Keratinocyte (primary cell): ENCODE measurements at regions not wholly inside any gene's neighbourhood (a gene's known extent, or its start where the extent isn't known, plus 50 kb on each side); places are given as distances from the start of the nearest gene placed in this dataset.

Source experiments
- DNase-seq: peaks from one replicate; pipeline ENCODE4 v3.0.0-alpha.2; 2011; ENCODE audit warnings: low read depth, missing footprints, low spot score
- FAIRE-seq: peaks from 2 replicates; lab custom pipeline; 2011; peaks lifted over from hg19 to GRCh38; lab: Jason Lieb, UNC
- H2AFZ ChIP-seq: 2 replicates; pipeline ENCODE4 v1.6.0; 2012; ENCODE audit warnings: low read length, control low read depth, inconsistent platforms; ENCODE audit not compliant: control insufficient read depth
- H3K27ac ChIP-seq: 2 replicates; pipeline ENCODE4 v1.5.1; 2011; ENCODE audit warnings: low read length; ENCODE audit not compliant: control insufficient read depth, insufficient read depth
- H3K27me3 ChIP-seq: 3 replicates; pipeline ENCODE4 v1.6.0; 2011; ENCODE audit warnings: low read length; ENCODE audit not compliant: control insufficient read depth, insufficient read depth; ENCODE audit errors: extremely low read depth
- H3K36me3 ChIP-seq, 2 experiments: 2 replicates in 1 of 2; 3 replicates in 1 of 2; pipeline ENCODE4 v1.5.1; 2011; ENCODE audit warnings: low read length in 2 of 2, mild to moderate bottlenecking in 1 of 2; ENCODE audit not compliant: control insufficient read depth in 2 of 2, insufficient read depth in 2 of 2; ENCODE audit errors: extremely low read depth in 1 of 2
- H3K4me1 ChIP-seq: 3 replicates; pipeline ENCODE4 v1.5.1; 2011; ENCODE audit warnings: low read length; ENCODE audit not compliant: control insufficient read depth, insufficient read depth; ENCODE audit errors: extremely low read depth
- H3K4me2 ChIP-seq: 3 replicates; pipeline ENCODE4 v1.6.0; 2011; ENCODE audit warnings: low read depth, low read length; ENCODE audit not compliant: control insufficient read depth, insufficient read depth; ENCODE audit errors: extremely low read depth
- H3K4me3 ChIP-seq, 3 experiments: fragments of 200-600 bp in 1 of 3; sonication (generic) in 1 of 3; 2 replicates in 2 of 3; 3 replicates in 1 of 3; pipeline ENCODE4 v1.5.1; 2011 to 2016; ENCODE audit warnings: low read length in 3 of 3, mild to moderate bottlenecking in 3 of 3, control low read depth in 2 of 3, inconsistent platforms in 1 of 3, low read depth in 1 of 3, mixed read lengths in 1 of 3, mixed run types in 1 of 3, moderate library complexity in 1 of 3; ENCODE audit not compliant: control insufficient read depth in 2 of 3, insufficient read depth in 2 of 3; ENCODE audit errors: extremely low read depth in 1 of 3
- H3K79me2 ChIP-seq: 2 replicates; pipeline ENCODE4 v1.6.0; 2012; ENCODE audit warnings: low read length; ENCODE audit not compliant: control insufficient read depth, insufficient read depth
- H3K9ac ChIP-seq: 3 replicates; pipeline ENCODE4 v1.6.0; 2011; ENCODE audit warnings: low read length; ENCODE audit not compliant: control insufficient read depth, insufficient read depth; ENCODE audit errors: extremely low read depth
- H3K9me1 ChIP-seq: 3 replicates; pipeline ENCODE4 v1.6.0; 2011; ENCODE audit warnings: low read length; ENCODE audit not compliant: control insufficient read depth, insufficient read depth; ENCODE audit errors: extremely low read depth
- H3K9me3 ChIP-seq: 2 replicates; pipeline ENCODE4 v1.5.1; 2012; ENCODE audit warnings: low read depth, low read length; ENCODE audit not compliant: control insufficient read depth
- H4K20me1 ChIP-seq: 3 replicates; pipeline ENCODE4 v1.6.0; 2011; ENCODE audit warnings: low read length; ENCODE audit not compliant: control insufficient read depth, insufficient read depth; ENCODE audit errors: extremely low read depth
- CTCF ChIP-seq, 3 experiments: IDR thresholded peaks in 1 of 3; conservative IDR thresholded peaks in 1 of 3; optimal IDR thresholded peaks in 1 of 3; 2 replicates in 2 of 3; 3 replicates in 1 of 3; pipeline versions ENCODE3 to v1.5.1; 2011; ENCODE audit warnings: low read length in 3 of 3, mild to moderate bottlenecking in 3 of 3, moderate library complexity in 2 of 3, control low read depth in 1 of 3, inconsistent platforms in 1 of 3; ENCODE audit not compliant: insufficient read depth in 2 of 3; ENCODE audit errors: extremely low read depth in 1 of 3
- EZH2 ChIP-seq: IDR thresholded peaks from one replicate; pipeline ENCODE4 v1.6.1; 2012; ENCODE audit warnings: inconsistent platforms, mild to moderate bottlenecking, low read length, moderate library complexity
- dilution Hi-C: fragments of 300-500 bp; cut with MboI; formaldehyde crosslinking; loops from one replicate; pipeline ENCODE4 v1.7.0; 2020; ENCODE audit warnings: low sequenced_read_pairs; ENCODE audit not compliant: extremely low pct_ligation_motif_present

- Histone ChIP-seq H4K20me1 (no peaks in the 10 kb centered on the region), H3K9ac (no peak overlapping the region), H3K4me3 (no peak overlapping the region), H3K4me1 (no peaks in the 10 kb centered on the region), H2AFZ (no peak overlapping the region), H3K27ac (no peak overlapping the region), H3K79me2 (no peaks in the 10 kb centered on the region), H3K4me2 (no peak overlapping the region), H3K36me3 (no peaks in the 10 kb centered on the region), H3K9me3 (no peaks in the 10 kb centered on the region), H3K9me1 (no peaks in the 10 kb centered on the region), H3K27me3 (no peaks in the 10 kb centered on the region)
- FAIRE-seq (no peak), DNase-seq (no peak)
- TF ChIP-seq EZH2 (no peak), CTCF (optimal IDR thresholded peaks at IDR 0.05 in 1 of 3, IDR thresholded peaks at IDR 0.05 in 1 of 3, conservative IDR thresholded peaks at IDR 0.05 in 1 of 3; ENCODE audit: extremely low read depth in 1 of 3, insufficient read depth in 2 of 3, low read length in 3 of 3) (no peak)
- dilution Hi-C loops = no loop called here
Measured at GRCh38 chr6:141218583-141218982, 914.1 kb upstream of the GJE1 start.

GRCh38 chr6:141216726-141217125 is 916.0 kb upstream of the GJE1 start:
- H3K9ac ChIP-seq = no peak overlapping the region
- no peaks in the 10 kb centered on the region for H3K9me3 ChIP-seq
- FAIRE-seq = no peak
- H3K4me1 ChIP-seq = peaks cover 4% of the 10 kb centered on the region
- no peak overlapping the region for H3K27ac ChIP-seq
- H3K27me3 ChIP-seq = no peaks in the 10 kb centered on the region
- H3K79me2 ChIP-seq = no peaks in the 10 kb centered on the region
- H3K4me2 ChIP-seq = no peak overlapping the region
- no peak for DNase-seq
- no peaks in the 10 kb centered on the region for H3K9me1 ChIP-seq
- no peaks in the 10 kb centered on the region for H3K36me3 ChIP-seq
- H2AFZ ChIP-seq = no peak overlapping the region
- no peak for TF ChIP-seq EZH2
- TF ChIP-seq CTCF (optimal IDR thresholded peaks at IDR 0.05 in 1 of 3, IDR thresholded peaks at IDR 0.05 in 1 of 3, conservative IDR thresholded peaks at IDR 0.05 in 1 of 3; ENCODE audit: extremely low read depth in 1 of 3, insufficient read depth in 2 of 3, low read length in 3 of 3) = no peak
- H4K20me1 ChIP-seq = no peaks in the 10 kb centered on the region
- dilution Hi-C loops = no loop called here
- H3K4me3 ChIP-seq = no peak overlapping the region
